GM06990 (cell line): ENCODE measurements at regions not wholly inside any gene's neighbourhood (a gene's known extent, or its start where the extent isn't known, plus 50 kb on each side); places are given as distances from the start of the nearest gene placed in this dataset.

Source experiments
- DNase-seq: peaks from one replicate; pipeline ENCODE4 v3.0.0-alpha.2; 2011; ENCODE audit not compliant: insufficient read length; ENCODE audit errors: extremely low read depth
- H3K27me3 ChIP-seq: replicated peaks from 2 replicates; pipeline ENCODE4 v1.6.0; 2011; ENCODE audit warnings: low read length; ENCODE audit not compliant: control insufficient read depth, insufficient read depth
- H3K36me3 ChIP-seq: 2 replicates; pipeline ENCODE4 v1.5.1; 2011; ENCODE audit warnings: low read length; ENCODE audit not compliant: control insufficient read depth, insufficient read depth
- H3K4me3 ChIP-seq: replicated peaks from 2 replicates; pipeline ENCODE4 v1.5.1; 2011; ENCODE audit warnings: low read depth, mild to moderate bottlenecking, control low read depth, low read length
- CTCF ChIP-seq: IDR thresholded peaks from 2 replicates; pipeline ENCODE4 v1.5.1; 2011; ENCODE audit warnings: low read length, control low read depth, mild to moderate bottlenecking, inconsistent platforms; ENCODE audit not compliant: insufficient read depth, poor library complexity, severe bottlenecking

GRCh38 chr4:81600520-81601357 lies 129.0 kb upstream of the RASGEF1B start:
- Histone ChIP-seq H3K36me3 (no peaks in the 10 kb centered on the region), H3K4me3 (no peak overlapping the region), H3K27me3 (no peaks in the 10 kb centered on the region)
- DNase-seq: no peak
- no peak for TF ChIP-seq CTCF

- no peak for TF ChIP-seq CTCF
- Histone ChIP-seq H3K4me3 (no peak overlapping the region), H3K27me3 (no peaks in the 10 kb centered on the region), H3K36me3 (no peaks in the 10 kb centered on the region)
- no peak for DNase-seq
These were observed 128.2 kb upstream of the RASGEF1B start for GRCh38 chr4:81599742-81600380.

- DNase-seq: no peak
- H3K4me3 ChIP-seq: no peak overlapping the region
- TF ChIP-seq CTCF: no peak
- H3K27me3 ChIP-seq: no peaks in the 10 kb centered on the region
- no peaks in the 10 kb centered on the region for H3K36me3 ChIP-seq
These were observed 124.3 kb upstream of the RASGEF1B start for GRCh38 chr4:81595798-81596610.

- no peaks in the 10 kb centered on the region for H3K36me3 ChIP-seq
- H3K4me3 ChIP-seq: no peak overlapping the region
- no peak for TF ChIP-seq CTCF
These were observed 123.6 kb upstream of the RASGEF1B start for GRCh38 chr4:81595287-81595686.

GRCh38 chr4:81594490-81595159 lies 122.9 kb upstream of the RASGEF1B start:
- Histone ChIP-seq H3K4me3 (no peak overlapping the region), H3K36me3 (no peaks in the 10 kb centered on the region), H3K27me3 (no peaks in the 10 kb centered on the region)
- no peak for DNase-seq
- no peak for TF ChIP-seq CTCF

More at GRCh38 chr4:81595287-81595686, 123.6 kb upstream of the RASGEF1B start:
- H3K27me3 ChIP-seq: no peaks in the 10 kb centered on the region
- no peak for DNase-seq
